ENCODE measurements at regions not wholly inside any gene's neighbourhood (a gene's known extent, or its start where the extent isn't known, plus 50 kb on each side); places are given as distances from the start of the nearest gene placed in this dataset.

- TF ChIP-seq ETS1 (IDR thresholded peaks at IDR 0.05): no peak
- TF ChIP-seq EZH2phosphoT487 (IDR thresholded peaks at IDR 0.05; ENCODE audit: unreplicated experiment): no peak
- TF ChIP-seq EZH2 (IDR thresholded peaks at IDR 0.05; ENCODE audit: low read depth, unreplicated experiment): no peak
- TF ChIP-seq STAT1 (IDR thresholded peaks at IDR 0.05; ENCODE audit: unreplicated experiment): no peak
Measured at GRCh38 chr6:128710315-128710714, 172.6 kb upstream of the LAMA2 start (continued).

GRCh38 chr6:128704601-128705000, 178.3 kb upstream of the LAMA2 start:
- Histone ChIP-seq H3K4me2 (no peak overlapping the region), H3K4me3 (no peak overlapping the region), H3K27ac (ENCODE audit: low read depth) (no peak overlapping the region), H3F3A (replicated peaks; ENCODE audit: low read depth) (no peaks in the 10 kb centered on the region), H3K79me2 (replicated peaks; ENCODE audit: insufficient read depth) (no peaks in the 10 kb centered on the region), H3K27me3 (ENCODE audit: insufficient read depth) (no peaks in the 10 kb centered on the region), H3K9me2 (ENCODE audit: insufficient read depth) (no peaks in the 10 kb centered on the region; the same call in 1 of the 2 replicates), H3K36me3 (ENCODE audit: insufficient read depth) (no peaks in the 10 kb centered on the region), H3K4me1 (ENCODE audit: insufficient read depth) (no peaks in the 10 kb centered on the region), H2AFZ (no peak overlapping the region), H4K20me1 (replicated peaks; ENCODE audit: insufficient read depth) (no peaks in the 10 kb centered on the region)
- H3K36me3 Mint-ChIP-seq (ENCODE audit: low read depth): no peaks in the 10 kb centered on the region; the same call in 2 of the 3 replicates
- no peaks in the 10 kb centered on the region; the same call in 2 of the 3 replicates for H3K9me3 Mint-ChIP-seq
- peaks cover 2% of the 10 kb centered on the region for H3K27me3 Mint-ChIP-seq (ENCODE audit: insufficient read depth, low read depth, poor library complexity)
- DNase-seq (ENCODE audit: low spot score) (no peak), ATAC-seq (no peak)
- H3K4me3 Mint-ChIP-seq: no peak overlapping the region
- H3K4me1 Mint-ChIP-seq: no peaks in the 10 kb centered on the region
- no peak overlapping the region for H3K27ac Mint-ChIP-seq
- TF ChIP-seq NANOG (IDR thresholded peaks at IDR 0.05; ENCODE audit: borderline replicate concordance) (no peak), CTCF (conservative IDR thresholded peaks at IDR 0.05; ENCODE audit: low read depth in 2 of 2) (no peak), REST (IDR thresholded peaks at IDR 0.05; ENCODE audit: unreplicated experiment) (no peak), ZNF114 (CRISPR knock-in tag; IDR thresholded peaks at IDR 0.05) (no peak), STAT1 (IDR thresholded peaks at IDR 0.05; ENCODE audit: unreplicated experiment) (no peak), EZH2phosphoT487 (IDR thresholded peaks at IDR 0.05; ENCODE audit: unreplicated experiment) (no peak), POLR2AphosphoS5 (IDR thresholded peaks at IDR 0.05; ENCODE audit: low read depth) (no peak), ZNF462 (CRISPR knock-in tag; IDR thresholded peaks at IDR 0.05) (no peak), JUNB (IDR thresholded peaks at IDR 0.05; ENCODE audit: unreplicated experiment) (no peak), ETS1 (IDR thresholded peaks at IDR 0.05) (no peak), EZH2 (IDR thresholded peaks at IDR 0.05; ENCODE audit: low read depth, unreplicated experiment) (no peak)

Measured in GM23338 (cell line).